GM19239 (cell line): ENCODE measurements at regions not wholly inside any gene's neighbourhood (a gene's known extent, or its start where the extent isn't known, plus 50 kb on each side); places are given as distances from the start of the nearest gene placed in this dataset.

Experiments
- DNase-seq: peaks from one replicate; pipeline ENCODE4 v3.0.0; 2011; ENCODE audit warnings: low spot score; ENCODE audit not compliant: insufficient read length
- FAIRE-seq: peaks from 2 replicates; lab custom pipeline; 2011; peaks lifted over from hg19 to GRCh38; lab: Jason Lieb, UNC

GRCh38 chr10:4337563-4337962 lies 488.4 kb upstream of the AKR1E2 start:
- DNase-seq (no peak), FAIRE-seq (no peak)

- DNase-seq, result no peak
- FAIRE-seq, result no peak
These were observed 491.1 kb upstream of the AKR1E2 start for GRCh38 chr10:4334871-4335270.

GRCh38 chr10:4334015-4334414 lies 492.0 kb upstream of the AKR1E2 start:
- DNase-seq (no peak), FAIRE-seq (no peak)

- DNase-seq (no peak), FAIRE-seq (no peak)
These were observed 492.5 kb upstream of the AKR1E2 start for GRCh38 chr10:4333459-4333894.

- DNase-seq (no peak), FAIRE-seq (no peak)
These were observed 493.1 kb upstream of the AKR1E2 start for GRCh38 chr10:4332764-4333458.

GRCh38 chr10:4331150-4331549 lies 494.9 kb upstream of the AKR1E2 start:
- DNase-seq (no peak), FAIRE-seq (no peak)

GRCh38 chr10:4330636-4331035 lies 495.4 kb upstream of the AKR1E2 start:
- FAIRE-seq (no peak), DNase-seq (no peak)

- no peak for DNase-seq
- no peak for FAIRE-seq
These were observed 496.8 kb upstream of the AKR1E2 start for GRCh38 chr10:4329225-4329624.

GRCh38 chr10:4326647-4327046 lies 499.4 kb upstream of the AKR1E2 start:
- FAIRE-seq, result no peak
- DNase-seq, result no peak

- FAIRE-seq (no peak), DNase-seq (no peak)
These were observed 506.1 kb upstream of the AKR1E2 start for GRCh38 chr10:4319870-4320367.

GRCh38 chr10:4316161-4316810 lies 509.7 kb upstream of the AKR1E2 start:
- DNase-seq (no peak), FAIRE-seq (no peak)

- FAIRE-seq (no peak), DNase-seq (no peak)
These were observed 510.5 kb upstream of the AKR1E2 start for GRCh38 chr10:4315551-4315950.

GRCh38 chr10:4313051-4313450 lies 513.0 kb upstream of the AKR1E2 start:
- DNase-seq (no peak), FAIRE-seq (no peak)

- FAIRE-seq (no peak), DNase-seq (no peak)
These were observed 513.8 kb upstream of the AKR1E2 start for GRCh38 chr10:4312051-4312835.

GRCh38 chr10:4310172-4310571 lies 515.8 kb upstream of the AKR1E2 start:
- FAIRE-seq, result no peak
- DNase-seq, result no peak

- FAIRE-seq, result no peak
- no peak for DNase-seq
These were observed 518.1 kb upstream of the AKR1E2 start for GRCh38 chr10:4307910-4308309.

- no peak for FAIRE-seq
- no peak for DNase-seq
These were observed 519.1 kb upstream of the AKR1E2 start for GRCh38 chr10:4306871-4307270.

- no peak for FAIRE-seq
These were observed 518.0 kb upstream of the KLF6 start for GRCh38 chr10:4303045-4303444.

GRCh38 chr10:4301291-4302045 lies 516.5 kb upstream of the KLF6 start:
- FAIRE-seq (no peak), DNase-seq (no peak)

More at GRCh38 chr10:4303045-4303444, 518.0 kb upstream of the KLF6 start:
- no peak for DNase-seq

- no peak for FAIRE-seq
- DNase-seq, result no peak
These were observed 511.2 kb upstream of the KLF6 start for GRCh38 chr10:4296161-4296560.
